DOHH2 (cell line): ENCODE measurements at regions not wholly inside any gene's neighbourhood (a gene's known extent, or its start where the extent isn't known, plus 50 kb on each side); places are given as distances from the start of the nearest gene placed in this dataset.

Experiments used
- H3F3A ChIP-seq: fragments of 200-600 bp; sonication (generic), shearing (Covaris generic); 2 replicates; pipeline ENCODE4 v1.6.0; 2016; ENCODE audit warnings: antibody characterized with exemption, mild to moderate bottlenecking; ENCODE audit not compliant: control insufficient read depth, insufficient read depth
- H3K27ac ChIP-seq: fragments of 200-600 bp; sonication (generic); 2 replicates; pipeline ENCODE4 v1.5.1; 2014; ENCODE audit warnings: low read depth, mild to moderate bottlenecking, low read length, moderate library complexity
- H3K27me3 ChIP-seq: fragments of 200-600 bp; sonication (generic); 2 replicates; pipeline ENCODE4 v1.6.1; 2014; ENCODE audit warnings: mild to moderate bottlenecking, low read length, mixed read lengths; ENCODE audit not compliant: control insufficient read depth
- H3K36me3 ChIP-seq: fragments of 200-600 bp; sonication (generic); 2 replicates; pipeline ENCODE4 v1.6.1; 2014; ENCODE audit warnings: mild to moderate bottlenecking, low read length, moderate library complexity, mixed read lengths; ENCODE audit not compliant: control insufficient read depth
- H3K4me1 ChIP-seq: fragments of 200-600 bp; sonication (generic); 2 replicates; pipeline ENCODE4 v1.6.1; 2014; ENCODE audit warnings: mild to moderate bottlenecking, low read length, mixed read lengths; ENCODE audit not compliant: control insufficient read depth
- H3K4me2 ChIP-seq: fragments of 200-600 bp; sonication (generic); 2 replicates; pipeline ENCODE4 v1.6.0; 2014; ENCODE audit warnings: mild to moderate bottlenecking, low read length, moderate library complexity
- H3K4me3 ChIP-seq: fragments of 200-600 bp; sonication (generic); 2 replicates; pipeline ENCODE4 v1.5.1; 2014; ENCODE audit warnings: mild to moderate bottlenecking, low read length, mixed read lengths
- H3K79me2 ChIP-seq: fragments of 200-600 bp; sonication (generic); 2 replicates; pipeline ENCODE4 v1.6.1; 2014; ENCODE audit warnings: mild to moderate bottlenecking, low read length, mixed read lengths; ENCODE audit not compliant: control insufficient read depth
- H3K9me2 ChIP-seq: fragments of 200-600 bp; sonication (generic); replicated peaks from 2 replicates; pipeline ENCODE4 v1.6.1; 2014; ENCODE audit warnings: mild to moderate bottlenecking, low read length, mixed read lengths; ENCODE audit not compliant: control insufficient read depth
- H3K9me3 ChIP-seq: fragments of 200-600 bp; sonication (generic); 2 replicates; pipeline ENCODE4 v1.6.1; 2014; ENCODE audit warnings: antibody characterized with exemption, low read length, mixed read lengths; ENCODE audit not compliant: control insufficient read depth, insufficient read depth
- H4K20me1 ChIP-seq: fragments of 200-600 bp; sonication (generic); 2 replicates; pipeline ENCODE4 v1.6.0; 2014; ENCODE audit warnings: low read depth, mild to moderate bottlenecking, antibody characterized with exemption, low read length, moderate library complexity; ENCODE audit not compliant: control insufficient read depth, insufficient read depth
- CTCF ChIP-seq: fragments of 200-600 bp; sonication (generic); IDR thresholded peaks from one replicate; pipeline ENCODE4 v1.5.1; 2014; ENCODE audit warnings: antibody characterized with exemption, mild to moderate bottlenecking, low read depth, low read length; ENCODE audit not compliant: poor library complexity, severe bottlenecking
- EZH2phosphoT487 ChIP-seq: fragments of 200-600 bp; sonication (generic); IDR thresholded peaks from 2 replicates; pipeline ENCODE4 v1.6.1; 2017; ENCODE audit warnings: borderline replicate concordance, mild to moderate bottlenecking, antibody characterized with exemption, low read length, moderate library complexity, mixed read lengths

- H4K20me1 ChIP-seq: no peaks in the 10 kb centered on the region
- H3K9me2 ChIP-seq: no peaks in the 10 kb centered on the region
- H3K4me1 ChIP-seq: no peaks in the 10 kb centered on the region
- no peaks in the 10 kb centered on the region for H3K36me3 ChIP-seq
- H3K4me3 ChIP-seq: no peak overlapping the region
- TF ChIP-seq CTCF: no peak
- TF ChIP-seq EZH2phosphoT487: no peak
- H3K27ac ChIP-seq: no peak overlapping the region
- H3F3A ChIP-seq: no peaks in the 10 kb centered on the region
- no peaks in the 10 kb centered on the region for H3K79me2 ChIP-seq
- no peaks in the 10 kb centered on the region for H3K27me3 ChIP-seq
- no peak overlapping the region for H3K4me2 ChIP-seq
- no peaks in the 10 kb centered on the region for H3K9me3 ChIP-seq
Measured at GRCh38 chr9:75739884-75740611, 150.4 kb upstream of the PCSK5 start.

DNA sequence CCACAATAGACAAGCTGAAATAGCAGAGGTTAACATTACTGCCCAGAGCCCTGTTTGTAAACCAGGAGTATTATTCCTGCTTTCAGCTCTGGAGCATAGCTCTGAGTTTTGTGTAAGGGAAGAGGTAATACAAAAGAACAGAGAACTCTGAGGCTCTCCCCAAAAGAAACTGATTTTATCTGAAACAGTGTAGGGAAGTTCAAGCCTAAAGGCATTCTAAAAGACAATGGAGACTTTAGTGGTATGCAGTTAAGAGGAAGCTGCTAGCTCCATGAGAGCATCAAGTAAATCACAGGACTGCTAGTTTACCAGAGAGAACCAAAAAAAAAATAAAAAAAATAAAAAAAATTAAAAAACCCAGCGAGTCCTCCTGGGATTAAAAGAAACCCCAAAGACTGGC is 146.6 kb upstream of the PCSK5 start:
- Histone ChIP-seq H3K4me3 (no peak overlapping the region), H3K9me2 (no peaks in the 10 kb centered on the region), H3K9me3 (no peaks in the 10 kb centered on the region), H3F3A (no peaks in the 10 kb centered on the region), H3K4me1 (no peaks in the 10 kb centered on the region), H4K20me1 (no peaks in the 10 kb centered on the region), H3K36me3 (no peaks in the 10 kb centered on the region), H3K4me2 (no peak overlapping the region), H3K27me3 (no peaks in the 10 kb centered on the region), H3K79me2 (no peaks in the 10 kb centered on the region), H3K27ac (no peak overlapping the region)
- no peak for TF ChIP-seq CTCF

DNA sequence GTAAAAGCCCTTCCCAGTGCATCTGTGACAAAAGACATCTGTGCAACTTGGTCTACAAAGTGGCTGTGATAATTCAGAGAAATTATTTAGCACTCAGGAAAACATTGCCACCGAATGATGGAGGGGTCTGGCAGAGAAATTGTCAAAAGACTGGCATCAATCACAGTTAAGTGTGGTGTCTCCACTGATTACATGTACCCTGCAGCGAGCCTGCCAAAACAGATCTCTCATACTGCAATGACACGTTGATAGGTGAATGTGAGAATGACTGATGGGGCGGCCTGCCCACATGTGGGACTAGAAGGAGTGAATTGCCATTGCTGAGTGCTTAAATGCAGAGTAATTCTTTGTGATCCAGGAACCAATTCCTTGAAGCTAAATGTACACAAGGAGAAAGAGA is 136.4 kb upstream of the PCSK5 start:
- no peaks in the 10 kb centered on the region for H3K79me2 ChIP-seq
- no peaks in the 10 kb centered on the region for H3K27me3 ChIP-seq
- H3K4me2 ChIP-seq: no peak overlapping the region
- no peaks in the 10 kb centered on the region for H3K9me3 ChIP-seq
- no peaks in the 10 kb centered on the region for H3K4me1 ChIP-seq
- TF ChIP-seq CTCF (no peak), EZH2phosphoT487 (no peak)
- H3K4me3 ChIP-seq: no peak overlapping the region
- H3K9me2 ChIP-seq: no peaks in the 10 kb centered on the region
- no peaks in the 10 kb centered on the region for H3F3A ChIP-seq
- H4K20me1 ChIP-seq: no peaks in the 10 kb centered on the region
- no peaks in the 10 kb centered on the region for H3K36me3 ChIP-seq
- no peak overlapping the region for H3K27ac ChIP-seq
